MM.1S (cell line): ENCODE measurements at regions not wholly inside any gene's neighbourhood (a gene's known extent, or its start where the extent isn't known, plus 50 kb on each side); places are given as distances from the start of the nearest gene placed in this dataset.

Source experiments
- EZH2phosphoT487 ChIP-seq: fragments of 300-600 bp; sonication (generic); IDR thresholded peaks from 2 replicates; pipeline ENCODE4 v1.6.1; 2018; ENCODE audit warnings: antibody characterized with exemption, low read length
- TF ChIP-seq, protein P1 (sequence below): fragments of 300-600 bp; sonication (generic); IDR thresholded peaks from 2 replicates; pipeline ENCODE4 v1.5.1; 2016; ENCODE audit warnings: antibody characterized with exemption, low read length, mixed read lengths

- TF ChIP-seq, protein P1, sequence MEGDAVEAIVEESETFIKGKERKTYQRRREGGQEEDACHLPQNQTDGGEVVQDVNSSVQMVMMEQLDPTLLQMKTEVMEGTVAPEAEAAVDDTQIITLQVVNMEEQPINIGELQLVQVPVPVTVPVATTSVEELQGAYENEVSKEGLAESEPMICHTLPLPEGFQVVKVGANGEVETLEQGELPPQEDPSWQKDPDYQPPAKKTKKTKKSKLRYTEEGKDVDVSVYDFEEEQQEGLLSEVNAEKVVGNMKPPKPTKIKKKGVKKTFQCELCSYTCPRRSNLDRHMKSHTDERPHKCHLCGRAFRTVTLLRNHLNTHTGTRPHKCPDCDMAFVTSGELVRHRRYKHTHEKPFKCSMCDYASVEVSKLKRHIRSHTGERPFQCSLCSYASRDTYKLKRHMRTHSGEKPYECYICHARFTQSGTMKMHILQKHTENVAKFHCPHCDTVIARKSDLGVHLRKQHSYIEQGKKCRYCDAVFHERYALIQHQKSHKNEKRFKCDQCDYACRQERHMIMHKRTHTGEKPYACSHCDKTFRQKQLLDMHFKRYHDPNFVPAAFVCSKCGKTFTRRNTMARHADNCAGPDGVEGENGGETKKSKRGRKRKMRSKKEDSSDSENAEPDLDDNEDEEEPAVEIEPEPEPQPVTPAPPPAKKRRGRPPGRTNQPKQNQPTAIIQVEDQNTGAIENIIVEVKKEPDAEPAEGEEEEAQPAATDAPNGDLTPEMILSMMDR, result no peak
- no peak for TF ChIP-seq EZH2phosphoT487
Measured at GRCh38 chr7:85483177-85483576, 296.3 kb upstream of the SEMA3D start.
